ENCODE measurements at regions not wholly inside any gene's neighbourhood (a gene's known extent, or its start where the extent isn't known, plus 50 kb on each side); places are given as distances from the start of the nearest gene placed in this dataset.

DNA sequence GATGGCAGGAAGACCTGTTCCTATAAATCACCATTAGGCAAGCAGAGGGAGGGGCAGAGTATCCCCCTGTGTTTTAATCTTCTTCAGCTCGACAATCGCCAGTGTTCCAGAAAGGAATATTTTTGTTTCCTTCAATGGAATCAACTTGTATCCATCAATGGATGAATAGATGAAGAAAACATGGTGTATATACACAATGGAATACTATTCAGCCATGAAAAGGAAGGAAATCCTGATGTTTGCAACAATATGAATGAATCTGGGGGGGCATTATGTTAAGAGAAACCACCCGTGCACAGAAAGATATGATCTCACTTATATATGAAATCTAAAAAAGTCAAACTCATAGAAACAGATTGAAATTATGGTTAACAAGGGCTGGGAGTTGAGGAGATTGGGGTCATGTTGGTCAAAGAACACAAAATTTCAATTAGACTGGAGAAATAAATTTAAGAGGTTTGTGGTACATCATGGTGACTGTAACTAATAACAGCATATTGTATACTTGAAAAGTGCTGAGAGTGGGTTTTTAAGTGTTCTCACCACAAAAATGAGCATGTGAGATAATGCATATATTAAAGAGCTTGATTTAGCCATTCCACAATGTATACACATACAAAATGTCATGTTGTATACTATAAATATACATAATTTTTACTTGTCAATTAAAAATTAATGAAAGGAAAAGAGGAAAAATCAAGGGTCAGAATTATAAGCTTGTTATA is 64.2 kb upstream of the ITGA11 start:
- Histone ChIP-seq H3K27me3 (ENCODE audit: insufficient read depth) (no peaks in the 10 kb centered on the region), H2AFZ (no peak overlapping the region), H3K4me1 (ENCODE audit: insufficient read depth) (no peaks in the 10 kb centered on the region), H3K4me2 (no peak overlapping the region), H3K9me2 (ENCODE audit: insufficient read depth) (peaks cover 11% of the 10 kb centered on the region; the same call in 1 of the 2 replicates), H3F3A (replicated peaks; ENCODE audit: low read depth) (no peaks in the 10 kb centered on the region), H3K4me3 (no peak overlapping the region), H3K36me3 (ENCODE audit: insufficient read depth) (no peaks in the 10 kb centered on the region), H3K27ac (ENCODE audit: low read depth) (no peak overlapping the region), H3K79me2 (replicated peaks; ENCODE audit: insufficient read depth) (no peaks in the 10 kb centered on the region), H4K20me1 (replicated peaks; ENCODE audit: insufficient read depth) (no peaks in the 10 kb centered on the region)
- no peaks in the 10 kb centered on the region for H3K9me3 Mint-ChIP-seq
- no peak overlapping the region for H3K4me3 Mint-ChIP-seq
- TF ChIP-seq, protein P1, sequence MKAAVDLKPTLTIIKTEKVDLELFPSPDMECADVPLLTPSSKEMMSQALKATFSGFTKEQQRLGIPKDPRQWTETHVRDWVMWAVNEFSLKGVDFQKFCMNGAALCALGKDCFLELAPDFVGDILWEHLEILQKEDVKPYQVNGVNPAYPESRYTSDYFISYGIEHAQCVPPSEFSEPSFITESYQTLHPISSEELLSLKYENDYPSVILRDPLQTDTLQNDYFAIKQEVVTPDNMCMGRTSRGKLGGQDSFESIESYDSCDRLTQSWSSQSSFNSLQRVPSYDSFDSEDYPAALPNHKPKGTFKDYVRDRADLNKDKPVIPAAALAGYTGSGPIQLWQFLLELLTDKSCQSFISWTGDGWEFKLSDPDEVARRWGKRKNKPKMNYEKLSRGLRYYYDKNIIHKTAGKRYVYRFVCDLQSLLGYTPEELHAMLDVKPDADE (IDR thresholded peaks at IDR 0.05) = no peak
- no peak for TF ChIP-seq EZH2phosphoT487 (IDR thresholded peaks at IDR 0.05; ENCODE audit: unreplicated experiment)
- TF ChIP-seq, protein P2, sequence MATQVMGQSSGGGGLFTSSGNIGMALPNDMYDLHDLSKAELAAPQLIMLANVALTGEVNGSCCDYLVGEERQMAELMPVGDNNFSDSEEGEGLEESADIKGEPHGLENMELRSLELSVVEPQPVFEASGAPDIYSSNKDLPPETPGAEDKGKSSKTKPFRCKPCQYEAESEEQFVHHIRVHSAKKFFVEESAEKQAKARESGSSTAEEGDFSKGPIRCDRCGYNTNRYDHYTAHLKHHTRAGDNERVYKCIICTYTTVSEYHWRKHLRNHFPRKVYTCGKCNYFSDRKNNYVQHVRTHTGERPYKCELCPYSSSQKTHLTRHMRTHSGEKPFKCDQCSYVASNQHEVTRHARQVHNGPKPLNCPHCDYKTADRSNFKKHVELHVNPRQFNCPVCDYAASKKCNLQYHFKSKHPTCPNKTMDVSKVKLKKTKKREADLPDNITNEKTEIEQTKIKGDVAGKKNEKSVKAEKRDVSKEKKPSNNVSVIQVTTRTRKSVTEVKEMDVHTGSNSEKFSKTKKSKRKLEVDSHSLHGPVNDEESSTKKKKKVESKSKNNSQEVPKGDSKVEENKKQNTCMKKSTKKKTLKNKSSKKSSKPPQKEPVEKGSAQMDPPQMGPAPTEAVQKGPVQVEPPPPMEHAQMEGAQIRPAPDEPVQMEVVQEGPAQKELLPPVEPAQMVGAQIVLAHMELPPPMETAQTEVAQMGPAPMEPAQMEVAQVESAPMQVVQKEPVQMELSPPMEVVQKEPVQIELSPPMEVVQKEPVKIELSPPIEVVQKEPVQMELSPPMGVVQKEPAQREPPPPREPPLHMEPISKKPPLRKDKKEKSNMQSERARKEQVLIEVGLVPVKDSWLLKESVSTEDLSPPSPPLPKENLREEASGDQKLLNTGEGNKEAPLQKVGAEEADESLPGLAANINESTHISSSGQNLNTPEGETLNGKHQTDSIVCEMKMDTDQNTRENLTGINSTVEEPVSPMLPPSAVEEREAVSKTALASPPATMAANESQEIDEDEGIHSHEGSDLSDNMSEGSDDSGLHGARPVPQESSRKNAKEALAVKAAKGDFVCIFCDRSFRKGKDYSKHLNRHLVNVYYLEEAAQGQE (IDR thresholded peaks at IDR 0.05; ENCODE audit: unreplicated experiment) = no peak
- no peak for TF ChIP-seq STAT1 (IDR thresholded peaks at IDR 0.05; ENCODE audit: unreplicated experiment)
- TF ChIP-seq, protein P3, sequence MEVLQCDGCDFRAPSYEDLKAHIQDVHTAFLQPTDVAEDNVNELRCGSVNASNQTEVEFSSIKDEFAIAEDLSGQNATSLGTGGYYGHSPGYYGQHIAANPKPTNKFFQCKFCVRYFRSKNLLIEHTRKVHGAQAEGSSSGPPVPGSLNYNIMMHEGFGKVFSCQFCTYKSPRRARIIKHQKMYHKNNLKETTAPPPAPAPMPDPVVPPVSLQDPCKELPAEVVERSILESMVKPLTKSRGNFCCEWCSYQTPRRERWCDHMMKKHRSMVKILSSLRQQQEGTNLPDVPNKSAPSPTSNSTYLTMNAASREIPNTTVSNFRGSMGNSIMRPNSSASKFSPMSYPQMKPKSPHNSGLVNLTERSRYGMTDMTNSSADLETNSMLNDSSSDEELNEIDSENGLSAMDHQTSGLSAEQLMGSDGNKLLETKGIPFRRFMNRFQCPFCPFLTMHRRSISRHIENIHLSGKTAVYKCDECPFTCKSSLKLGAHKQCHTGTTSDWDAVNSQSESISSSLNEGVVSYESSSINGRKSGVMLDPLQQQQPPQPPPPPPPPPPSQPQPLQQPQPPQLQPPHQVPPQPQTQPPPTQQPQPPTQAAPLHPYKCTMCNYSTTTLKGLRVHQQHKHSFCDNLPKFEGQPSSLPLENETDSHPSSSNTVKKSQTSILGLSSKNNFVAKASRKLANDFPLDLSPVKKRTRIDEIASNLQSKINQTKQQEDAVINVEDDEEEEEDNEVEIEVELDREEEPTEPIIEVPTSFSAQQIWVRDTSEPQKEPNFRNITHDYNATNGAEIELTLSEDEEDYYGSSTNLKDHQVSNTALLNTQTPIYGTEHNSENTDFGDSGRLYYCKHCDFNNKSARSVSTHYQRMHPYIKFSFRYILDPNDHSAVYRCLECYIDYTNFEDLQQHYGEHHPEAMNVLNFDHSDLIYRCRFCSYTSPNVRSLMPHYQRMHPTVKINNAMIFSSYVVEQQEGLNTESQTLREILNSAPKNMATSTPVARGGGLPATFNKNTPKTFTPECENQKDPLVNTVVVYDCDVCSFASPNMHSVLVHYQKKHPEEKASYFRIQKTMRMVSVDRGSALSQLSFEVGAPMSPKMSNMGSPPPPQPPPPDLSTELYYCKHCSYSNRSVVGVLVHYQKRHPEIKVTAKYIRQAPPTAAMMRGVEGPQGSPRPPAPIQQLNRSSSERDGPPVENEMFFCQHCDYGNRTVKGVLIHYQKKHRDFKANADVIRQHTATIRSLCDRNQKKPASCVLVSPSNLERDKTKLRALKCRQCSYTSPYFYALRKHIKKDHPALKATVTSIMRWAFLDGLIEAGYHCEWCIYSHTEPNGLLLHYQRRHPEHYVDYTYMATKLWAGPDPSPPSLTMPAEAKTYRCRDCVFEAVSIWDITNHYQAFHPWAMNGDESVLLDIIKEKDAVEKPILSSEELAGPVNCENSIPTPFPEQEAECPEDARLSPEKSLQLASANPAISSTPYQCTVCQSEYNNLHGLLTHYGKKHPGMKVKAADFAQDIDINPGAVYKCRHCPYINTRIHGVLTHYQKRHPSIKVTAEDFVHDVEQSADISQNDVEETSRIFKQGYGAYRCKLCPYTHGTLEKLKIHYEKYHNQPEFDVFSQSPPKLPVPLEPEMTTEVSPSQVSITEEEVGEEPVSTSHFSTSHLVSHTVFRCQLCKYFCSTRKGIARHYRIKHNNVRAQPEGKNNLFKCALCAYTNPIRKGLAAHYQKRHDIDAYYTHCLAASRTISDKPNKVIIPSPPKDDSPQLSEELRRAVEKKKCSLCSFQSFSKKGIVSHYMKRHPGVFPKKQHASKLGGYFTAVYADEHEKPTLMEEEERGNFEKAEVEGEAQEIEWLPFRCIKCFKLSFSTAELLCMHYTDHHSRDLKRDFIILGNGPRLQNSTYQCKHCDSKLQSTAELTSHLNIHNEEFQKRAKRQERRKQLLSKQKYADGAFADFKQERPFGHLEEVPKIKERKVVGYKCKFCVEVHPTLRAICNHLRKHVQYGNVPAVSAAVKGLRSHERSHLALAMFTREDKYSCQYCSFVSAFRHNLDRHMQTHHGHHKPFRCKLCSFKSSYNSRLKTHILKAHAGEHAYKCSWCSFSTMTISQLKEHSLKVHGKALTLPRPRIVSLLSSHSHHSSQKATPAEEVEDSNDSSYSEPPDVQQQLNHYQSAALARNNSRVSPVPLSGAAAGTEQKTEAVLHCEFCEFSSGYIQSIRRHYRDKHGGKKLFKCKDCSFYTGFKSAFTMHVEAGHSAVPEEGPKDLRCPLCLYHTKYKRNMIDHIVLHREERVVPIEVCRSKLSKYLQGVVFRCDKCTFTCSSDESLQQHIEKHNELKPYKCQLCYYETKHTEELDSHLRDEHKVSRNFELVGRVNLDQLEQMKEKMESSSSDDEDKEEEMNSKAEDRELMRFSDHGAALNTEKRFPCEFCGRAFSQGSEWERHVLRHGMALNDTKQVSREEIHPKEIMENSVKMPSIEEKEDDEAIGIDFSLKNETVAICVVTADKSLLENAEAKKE (CRISPR knock-in tag; IDR thresholded peaks at IDR 0.05) = no peak
- TF ChIP-seq, protein P4, sequence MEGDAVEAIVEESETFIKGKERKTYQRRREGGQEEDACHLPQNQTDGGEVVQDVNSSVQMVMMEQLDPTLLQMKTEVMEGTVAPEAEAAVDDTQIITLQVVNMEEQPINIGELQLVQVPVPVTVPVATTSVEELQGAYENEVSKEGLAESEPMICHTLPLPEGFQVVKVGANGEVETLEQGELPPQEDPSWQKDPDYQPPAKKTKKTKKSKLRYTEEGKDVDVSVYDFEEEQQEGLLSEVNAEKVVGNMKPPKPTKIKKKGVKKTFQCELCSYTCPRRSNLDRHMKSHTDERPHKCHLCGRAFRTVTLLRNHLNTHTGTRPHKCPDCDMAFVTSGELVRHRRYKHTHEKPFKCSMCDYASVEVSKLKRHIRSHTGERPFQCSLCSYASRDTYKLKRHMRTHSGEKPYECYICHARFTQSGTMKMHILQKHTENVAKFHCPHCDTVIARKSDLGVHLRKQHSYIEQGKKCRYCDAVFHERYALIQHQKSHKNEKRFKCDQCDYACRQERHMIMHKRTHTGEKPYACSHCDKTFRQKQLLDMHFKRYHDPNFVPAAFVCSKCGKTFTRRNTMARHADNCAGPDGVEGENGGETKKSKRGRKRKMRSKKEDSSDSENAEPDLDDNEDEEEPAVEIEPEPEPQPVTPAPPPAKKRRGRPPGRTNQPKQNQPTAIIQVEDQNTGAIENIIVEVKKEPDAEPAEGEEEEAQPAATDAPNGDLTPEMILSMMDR (conservative IDR thresholded peaks at IDR 0.05; ENCODE audit: low read depth in 2 of 2) = no peak
- TF ChIP-seq CREB1 (CRISPR knock-in tag; IDR thresholded peaks at IDR 0.05; ENCODE audit: low read depth) = no peak
- TF ChIP-seq JUNB (IDR thresholded peaks at IDR 0.05; ENCODE audit: unreplicated experiment) = no peak
- TF ChIP-seq NANOG (IDR thresholded peaks at IDR 0.05; ENCODE audit: borderline replicate concordance) = no peak
- TF ChIP-seq EZH2 (IDR thresholded peaks at IDR 0.05; ENCODE audit: low read depth, unreplicated experiment) = no peak
- TF ChIP-seq POLR2AphosphoS5 (IDR thresholded peaks at IDR 0.05; ENCODE audit: low read depth) = no peak
- TF ChIP-seq ZNF331 (CRISPR knock-in tag; IDR thresholded peaks at IDR 0.05; ENCODE audit: low read depth) = no peak
- no peak for TF ChIP-seq ZNF114 (CRISPR knock-in tag; IDR thresholded peaks at IDR 0.05)
- no peak overlapping the region for H3K27ac Mint-ChIP-seq
- ATAC-seq (no peak), DNase-seq (ENCODE audit: low spot score) (no peak)
- no peaks in the 10 kb centered on the region for H3K36me3 Mint-ChIP-seq (ENCODE audit: low read depth)
- no peaks in the 10 kb centered on the region; the same call in 2 of the 3 replicates for H3K4me1 Mint-ChIP-seq
- H3K27me3 Mint-ChIP-seq (ENCODE audit: insufficient read depth, low read depth, poor library complexity) = peaks cover 9% of the 10 kb centered on the region
